ENCODE measurements at regions not wholly inside any gene's neighbourhood (a gene's known extent, or its start where the extent isn't known, plus 50 kb on each side); places are given as distances from the start of the nearest gene placed in this dataset.

GRCh38 chr6:40762981-40763380, 175.8 kb upstream of the LRFN2 start (continued):
- no peak for TF ChIP-seq ZBTB40 (IDR thresholded peaks at IDR 0.05)
- TF ChIP-seq ZBTB40 (CRISPR knock-in tag; IDR thresholded peaks at IDR 0.05), result no peak
- TF ChIP-seq ARID4B (CRISPR knock-in tag; IDR thresholded peaks at IDR 0.05), result no peak
- no peak for TF ChIP-seq SREBF2 (CRISPR knock-in tag; IDR thresholded peaks at IDR 0.05)
- no peak for TF ChIP-seq SPI1 (IDR thresholded peaks at IDR 0.05; ENCODE audit: borderline replicate concordance, low read depth, low read length)
- TF ChIP-seq ZNF518B (CRISPR knock-in tag; IDR thresholded peaks at IDR 0.05), result no peak
- TF ChIP-seq TFE3 (CRISPR knock-in tag; IDR thresholded peaks at IDR 0.05), result peak; percentile 18; the same call in 1 of the 2 replicates
- no peak for TF ChIP-seq HES1 (IDR thresholded peaks at IDR 0.05; ENCODE audit: low read depth)
